Ureter (tissue), 1 donor: ENCODE measurements at regions not wholly inside any gene's neighbourhood (a gene's known extent, or its start where the extent isn't known, plus 50 kb on each side); places are given as distances from the start of the nearest gene placed in this dataset.
"Not testable (repeated sequence)": the region's sequence is repeated elsewhere in the genome, so short reads cannot be mapped to it uniquely, and the experiment has no call there.

Source experiments
- DNase-seq: peaks from one replicate; pipeline ENCODE4 v3.0.0-alpha.2; 2020; ENCODE audit warnings: low spot score
- donor health status: DM: yes; HTN: yes; CAD: no.

DNA sequence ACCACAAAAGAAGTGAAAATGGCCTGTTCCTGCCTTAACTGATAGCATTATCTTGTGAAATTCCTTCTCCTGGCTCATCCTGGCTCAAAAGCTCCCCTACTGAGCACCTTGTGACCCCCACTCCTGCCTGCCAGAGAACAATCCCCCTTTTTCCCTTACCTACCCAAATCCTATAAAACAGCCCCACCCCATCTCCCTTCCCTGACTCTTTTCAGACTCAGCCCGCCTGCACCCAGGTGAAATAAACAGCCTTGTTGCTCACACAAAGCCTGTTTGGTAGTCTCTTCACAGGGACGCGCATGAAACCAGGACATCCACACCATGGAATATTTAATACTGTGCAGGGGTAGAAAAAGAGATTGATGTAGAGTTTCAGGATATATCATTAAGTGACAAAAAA, 1677.0 kb downstream of the C4orf33 start:
- not testable (repeated sequence) for DNase-seq

DNA sequence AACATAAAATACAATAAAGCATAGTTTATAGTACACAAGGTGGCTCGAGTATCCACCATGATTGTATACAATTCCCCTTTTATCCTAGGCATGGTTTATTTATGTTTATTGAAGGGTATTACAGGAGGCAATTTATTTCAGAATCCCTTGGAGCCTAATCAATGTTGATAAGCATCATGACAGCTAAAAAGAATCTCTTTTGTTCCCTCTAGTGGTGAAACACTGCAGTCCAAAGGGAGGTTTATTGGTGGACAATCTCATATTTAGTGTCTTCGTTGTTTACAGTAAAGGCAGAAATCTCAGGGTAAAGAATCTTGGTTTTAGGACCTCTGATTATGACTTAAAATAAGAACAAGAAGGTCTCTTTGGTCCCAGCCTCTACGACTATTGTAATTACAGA, 1712.5 kb downstream of the C4orf33 start:
- no peak for DNase-seq

DNA sequence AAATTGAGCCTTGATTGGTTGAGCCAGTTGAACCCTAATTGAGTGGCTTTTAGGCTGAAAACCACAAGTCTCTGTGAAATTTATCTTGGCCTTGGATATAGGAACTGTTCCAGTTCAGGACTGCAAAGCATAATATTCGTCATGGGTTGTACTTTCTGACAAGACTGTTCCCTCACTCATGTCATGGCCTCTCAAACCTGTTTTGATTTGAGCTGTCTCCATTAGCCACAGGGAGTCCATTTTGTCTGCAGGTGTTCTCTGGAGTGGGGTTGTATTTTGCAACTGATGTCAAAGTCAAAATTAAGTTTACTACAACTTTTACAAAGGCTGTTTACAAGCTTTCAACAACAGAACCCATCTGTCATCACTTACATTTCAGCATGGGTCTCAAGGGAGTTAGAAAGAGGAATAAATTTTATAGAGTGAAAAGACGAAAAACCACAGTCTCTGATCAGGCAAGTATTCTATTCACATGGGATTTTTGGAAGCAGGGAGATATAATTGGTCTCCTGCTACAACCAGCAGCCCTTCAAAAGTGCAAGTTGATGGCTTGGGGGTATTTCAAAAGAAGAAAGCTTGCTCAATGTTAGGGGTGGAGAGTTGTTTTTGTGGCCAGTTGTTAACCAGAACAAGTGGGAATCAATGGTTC, 1716.3 kb downstream of the C4orf33 start:
- no peak for DNase-seq

DNA sequence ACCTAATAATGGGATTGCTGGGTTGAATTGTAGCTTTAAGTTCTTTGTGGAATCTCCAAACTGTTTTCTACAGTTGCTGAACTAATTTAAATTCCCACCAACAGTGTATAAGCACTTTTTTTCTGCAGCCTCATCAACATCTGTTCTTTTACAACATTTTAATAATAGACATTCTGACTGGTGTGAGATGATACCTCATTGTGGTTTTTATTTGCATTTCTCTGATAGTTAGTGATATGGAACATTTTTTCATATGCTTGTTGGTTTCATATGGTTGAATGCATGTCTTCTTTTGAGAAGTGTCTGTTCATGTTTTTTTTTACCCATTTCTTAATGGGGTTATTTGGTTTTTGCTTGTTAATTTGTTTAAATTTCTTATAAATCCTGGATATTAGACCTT, 1718.9 kb downstream of the C4orf33 start:
- no peak for DNase-seq

DNA sequence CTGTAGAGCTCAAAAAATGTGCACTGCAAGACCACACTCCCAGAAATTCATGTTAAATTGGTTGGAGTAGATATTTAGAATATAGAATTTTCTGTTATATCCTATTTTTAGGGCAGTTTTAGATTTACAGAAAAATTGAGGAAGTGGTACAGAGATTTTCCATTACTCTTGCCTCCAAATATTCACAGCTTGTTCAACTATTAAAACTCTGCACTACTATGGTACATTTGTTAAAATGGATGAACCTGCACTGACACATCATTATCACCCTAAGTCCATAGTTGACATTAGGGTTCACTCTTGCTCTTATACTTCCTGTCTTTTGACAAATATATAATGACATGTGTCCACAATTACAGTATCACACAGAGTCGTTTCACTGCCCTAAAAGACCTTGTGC, 1724.5 kb downstream of the C4orf33 start:
- no peak for DNase-seq

DNA sequence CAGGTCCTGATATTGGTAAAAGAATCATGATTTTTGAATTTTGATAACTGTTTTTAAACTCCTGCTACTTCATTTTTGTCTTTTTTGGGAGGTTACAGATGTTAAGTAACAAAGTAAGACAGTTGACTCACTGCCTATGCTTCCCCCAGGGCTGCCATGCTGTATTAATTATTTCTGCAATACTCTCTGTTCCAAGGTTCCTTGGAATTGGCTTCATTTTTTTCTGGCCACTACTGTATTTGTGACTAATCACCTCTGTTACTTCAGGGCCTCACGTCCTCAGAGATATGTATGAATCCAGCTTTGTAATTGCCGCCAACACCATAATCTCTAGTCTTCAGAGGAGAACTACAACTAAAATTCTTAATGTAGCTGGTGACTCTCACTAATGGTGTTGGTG, 1729.3 kb downstream of the C4orf33 start:
- DNase-seq: no peak

DNA sequence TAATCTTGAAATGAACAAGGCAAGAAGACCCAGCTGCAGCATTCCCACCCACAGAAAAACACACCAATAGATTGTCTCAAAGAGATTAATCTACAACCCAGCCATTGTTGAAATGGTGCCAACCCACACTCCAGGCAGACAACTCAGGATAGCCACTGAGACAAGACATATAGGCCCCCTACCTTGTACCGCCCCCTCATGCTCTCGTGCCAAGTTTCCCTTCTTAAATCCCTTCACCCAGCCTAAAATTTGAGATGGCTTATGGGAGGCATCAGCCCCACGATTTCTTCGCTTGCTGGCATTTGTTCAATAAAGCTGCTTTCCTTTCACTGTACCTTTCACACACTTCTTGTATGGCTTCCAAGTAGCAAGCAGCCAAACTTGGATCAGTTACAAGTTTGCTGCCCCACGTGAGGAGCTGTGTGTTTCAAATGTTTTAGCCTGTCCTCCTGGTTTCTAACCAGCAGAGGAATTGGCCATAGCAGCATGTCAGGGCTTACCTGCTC, 1754.1 kb downstream of the C4orf33 start:
- DNase-seq: no peak

DNA sequence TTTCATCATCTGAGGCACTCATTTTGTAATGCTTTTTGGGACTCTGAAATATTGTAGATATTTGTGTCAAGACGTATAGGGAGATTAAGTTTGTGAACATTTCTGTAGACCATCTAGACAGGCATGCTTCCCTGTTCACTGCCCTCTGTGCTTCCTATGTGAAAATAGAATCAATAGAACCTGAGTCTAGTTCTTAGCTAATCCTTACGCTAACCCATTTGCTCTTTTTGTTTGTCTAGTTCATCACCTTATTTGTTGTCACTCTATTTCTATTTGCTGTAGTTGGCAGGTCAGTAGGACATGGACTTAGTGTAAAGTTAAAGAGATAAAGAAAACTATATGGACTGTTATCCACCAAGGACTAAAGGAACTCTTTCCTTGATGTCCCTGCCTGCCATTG, 1755.2 kb downstream of the C4orf33 start:
- no peak for DNase-seq

DNA sequence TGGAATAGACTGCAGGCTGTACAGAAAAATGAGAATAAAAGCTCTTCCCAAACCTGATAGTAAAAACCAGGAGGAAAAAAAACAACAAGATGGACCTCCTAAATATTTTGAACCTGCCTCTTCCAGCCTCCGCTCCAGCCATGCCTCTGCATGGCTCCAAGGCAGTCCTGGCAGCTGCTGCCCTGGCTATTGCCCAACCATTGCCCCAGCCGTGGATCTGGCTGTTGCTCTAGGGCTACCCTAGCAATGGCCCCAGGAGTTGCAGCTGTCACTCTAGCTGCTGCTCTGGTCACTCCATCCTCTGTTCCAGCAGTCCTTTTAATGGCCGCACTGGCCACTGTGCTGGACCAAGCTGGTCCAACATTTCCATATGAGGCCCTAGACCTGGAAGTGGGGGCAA, 1756.0 kb downstream of the C4orf33 start:
- no peak for DNase-seq

DNA sequence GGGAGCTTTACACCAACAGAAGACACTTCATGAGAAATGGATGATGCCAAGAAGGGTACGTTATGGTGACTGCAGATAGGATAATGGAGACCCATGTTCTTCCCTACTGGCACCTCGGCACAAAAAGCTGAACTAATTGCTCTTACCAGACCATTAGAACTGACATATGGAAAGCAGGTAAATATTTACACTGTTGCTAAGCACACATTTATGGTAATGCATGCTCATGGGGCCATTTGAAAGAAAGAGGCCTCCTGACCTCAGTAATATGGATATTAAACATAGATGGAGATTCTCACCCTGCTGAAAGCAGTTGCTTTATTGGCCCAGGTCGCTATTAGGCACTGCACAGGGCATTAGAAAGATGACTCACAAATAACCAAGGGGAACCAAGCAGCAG, 1759.6 kb downstream of the C4orf33 start:
- DNase-seq: no peak

DNA sequence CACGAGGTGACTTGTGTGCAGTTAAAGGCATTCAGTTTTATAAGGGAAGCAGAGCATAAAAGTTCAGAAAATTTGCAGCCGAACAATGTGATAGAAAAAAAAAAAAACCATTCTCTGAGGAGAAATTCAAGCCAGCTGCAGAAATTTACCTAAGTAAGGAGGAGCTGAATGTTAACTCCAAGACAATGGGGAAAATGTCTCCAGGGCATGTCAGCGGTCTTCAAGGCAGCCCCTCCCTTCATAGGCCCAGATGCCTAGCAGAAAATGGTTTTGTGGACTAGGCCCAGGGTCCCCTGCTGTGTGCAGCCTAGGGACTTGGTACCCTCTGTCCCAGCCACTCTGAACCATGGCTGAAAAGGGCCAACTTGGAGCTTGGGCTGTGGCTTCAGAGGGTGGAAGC, 1764.0 kb downstream of the C4orf33 start:
- DNase-seq: no peak

DNA sequence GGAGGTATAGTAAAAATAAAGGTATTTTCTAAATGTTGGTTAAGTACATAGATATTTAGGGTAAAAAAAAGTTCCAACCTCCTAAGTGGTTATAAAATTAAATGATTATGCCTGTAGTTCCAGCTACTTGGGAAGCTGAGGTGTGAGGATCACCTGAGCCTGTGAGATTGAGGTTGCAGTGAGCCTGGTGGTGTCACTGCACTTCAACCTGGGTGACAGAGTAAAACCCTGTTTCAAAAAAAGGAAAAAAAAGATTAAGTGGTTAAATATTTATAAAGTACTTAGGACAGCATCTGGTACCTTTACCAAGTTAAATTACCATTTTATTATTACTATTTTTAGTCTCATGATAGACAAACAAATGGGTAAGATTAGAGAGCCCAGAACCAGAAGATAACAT, 1801.0 kb downstream of the C4orf33 start:
- DNase-seq: no peak

DNA sequence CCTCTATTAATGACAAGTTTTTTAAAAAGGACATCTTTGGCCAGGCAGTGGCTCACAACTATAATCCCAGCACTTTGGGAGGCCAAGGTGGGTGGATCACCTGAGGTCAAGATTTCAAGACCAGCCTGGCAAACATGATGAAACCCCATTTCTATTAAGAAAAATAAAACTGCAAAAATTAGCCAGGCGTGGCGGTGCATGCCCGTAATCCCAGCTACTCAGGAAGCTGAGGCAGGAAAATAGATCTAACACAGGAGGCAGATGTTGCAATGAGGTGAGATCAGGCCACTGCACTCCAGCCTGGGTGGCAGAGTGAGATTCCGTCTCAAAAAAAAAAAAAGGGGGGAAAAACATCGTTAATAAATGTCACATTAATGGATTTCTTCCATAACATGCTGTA, 1805.4 kb downstream of the C4orf33 start:
- DNase-seq: no peak

DNA sequence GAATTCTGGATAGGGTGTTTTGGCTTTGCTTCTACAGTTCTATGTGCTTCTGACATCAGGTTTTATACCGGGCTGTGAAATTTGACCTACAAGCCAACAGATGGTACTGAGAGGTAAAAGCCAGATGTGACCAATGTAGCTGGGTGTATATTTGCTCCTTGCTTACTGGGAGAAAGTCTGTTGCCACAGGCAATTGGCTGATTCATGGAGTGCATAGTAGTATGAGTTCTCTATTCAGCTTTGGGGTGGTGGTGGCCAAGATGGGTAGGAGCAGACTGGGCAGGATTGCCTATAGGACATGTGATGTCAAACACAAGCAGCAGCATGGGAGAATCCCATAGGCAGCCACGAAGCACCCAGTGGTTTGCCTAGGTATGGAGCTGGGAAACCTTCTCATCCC, 1827.0 kb downstream of the C4orf33 start:
- DNase-seq: no peak

DNA sequence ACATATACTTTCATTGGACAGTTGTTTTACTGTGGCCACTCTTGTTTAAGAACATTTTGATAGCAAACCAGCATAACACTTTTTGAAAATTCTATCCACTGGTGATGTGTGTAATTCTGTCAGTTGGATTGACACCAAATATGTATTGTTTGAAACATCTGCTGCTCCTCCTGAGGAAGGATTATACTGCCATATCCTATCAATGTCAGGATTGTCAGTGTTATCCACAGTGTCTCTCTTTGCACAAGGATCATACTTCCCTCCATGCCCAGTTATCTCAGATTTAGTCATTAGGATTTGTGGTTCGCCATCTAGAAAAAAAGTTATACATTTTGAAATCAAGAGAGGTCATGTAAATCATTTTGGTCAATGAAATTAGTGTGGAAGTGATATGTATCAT, 1859.6 kb downstream of the C4orf33 start:
- DNase-seq: no peak

DNA sequence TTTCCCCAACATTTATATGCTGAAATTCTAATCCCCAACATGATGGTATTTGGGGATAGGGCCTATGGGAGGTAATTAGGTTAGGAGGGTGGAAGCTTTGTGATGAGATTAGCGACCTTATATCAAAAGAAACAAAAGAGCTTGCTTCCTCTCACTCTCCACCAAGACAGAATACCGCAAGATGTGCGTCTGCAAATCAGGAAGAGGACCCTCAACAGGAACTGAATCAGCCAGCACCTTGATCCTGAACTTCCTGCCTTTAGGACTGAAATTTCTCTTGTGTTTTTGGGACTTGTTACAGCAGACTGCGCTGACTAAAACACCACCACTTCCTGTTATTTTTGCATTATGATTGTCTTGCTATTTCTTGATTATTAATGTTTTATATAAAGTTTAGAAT, 1889.4 kb downstream of the C4orf33 start:
- no peak for DNase-seq

DNA sequence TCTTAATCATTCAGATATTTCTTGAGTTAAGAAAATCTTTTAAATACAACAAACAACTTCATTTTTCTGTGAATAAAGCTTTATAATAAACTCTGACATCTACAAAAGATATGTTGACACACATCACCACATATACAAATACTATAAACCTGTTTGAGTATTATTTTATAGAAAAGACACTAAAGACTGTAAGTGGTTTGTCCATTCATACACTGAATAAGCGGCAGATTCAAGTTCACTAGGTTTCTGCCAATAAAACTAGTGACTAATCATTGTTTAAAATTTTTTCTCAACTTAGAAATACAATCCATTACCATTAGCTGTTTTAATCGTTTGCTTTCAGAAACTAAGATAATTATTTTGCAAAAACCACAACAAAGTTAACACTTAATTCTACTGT, 1900.0 kb downstream of the C4orf33 start:
- DNase-seq: no peak

DNA sequence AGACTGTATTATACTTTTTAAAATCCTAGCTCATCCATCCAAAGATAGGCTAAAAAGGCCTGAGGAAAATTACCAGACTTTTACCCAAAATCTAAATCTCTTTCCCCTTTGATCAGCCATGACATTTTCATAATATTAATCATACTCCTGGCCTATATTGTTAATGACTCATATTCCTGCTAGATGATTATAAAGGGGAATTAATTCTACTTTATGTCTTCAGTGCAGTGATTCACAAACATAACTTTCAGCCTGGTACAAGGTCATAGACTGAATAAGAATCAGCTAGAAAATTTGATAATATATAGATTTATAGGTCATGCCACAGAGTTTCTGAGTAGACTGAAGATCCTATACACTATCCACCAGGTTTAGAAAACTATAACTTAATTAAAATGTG, 1905.4 kb downstream of the C4orf33 start:
- DNase-seq: no peak

DNA sequence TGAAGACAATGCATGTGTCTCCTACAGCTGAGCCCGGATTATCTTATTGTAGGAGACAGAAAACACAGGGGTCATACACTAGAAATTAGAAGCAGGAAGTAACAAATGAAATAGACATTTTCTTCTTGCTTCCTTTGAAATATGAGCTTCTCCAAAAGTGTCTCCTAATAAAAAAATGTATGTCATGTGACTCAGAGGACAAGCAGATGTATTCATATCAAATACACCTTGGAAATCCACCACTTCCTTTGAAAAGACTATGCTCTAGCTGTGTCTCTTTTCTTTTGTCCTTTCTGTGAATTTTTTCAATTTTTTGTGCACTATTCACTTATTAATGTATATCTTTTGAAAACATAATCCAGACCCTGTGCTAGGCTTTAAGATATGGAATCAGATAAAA, 1906.2 kb downstream of the C4orf33 start:
- DNase-seq: no peak

DNA sequence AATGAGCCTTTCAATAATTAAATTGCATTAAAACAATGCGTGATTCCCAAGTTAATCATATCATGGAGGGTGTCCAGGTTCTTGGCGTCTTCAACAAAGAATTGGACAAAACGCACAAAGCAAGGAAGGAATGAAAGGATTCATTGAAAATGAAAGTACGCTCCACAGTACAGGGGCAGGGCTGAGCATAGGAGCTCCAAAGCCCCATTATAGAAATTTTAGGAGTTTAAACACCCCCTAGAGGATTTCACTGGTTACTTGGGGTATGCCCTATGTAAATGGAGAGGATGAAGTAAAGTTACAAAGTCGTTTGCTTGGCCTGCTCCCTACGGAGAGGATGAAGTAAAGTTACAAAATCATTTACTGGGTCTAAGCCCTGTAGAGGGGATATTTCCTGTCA, 1910.4 kb downstream of the C4orf33 start:
- no peak for DNase-seq

DNA sequence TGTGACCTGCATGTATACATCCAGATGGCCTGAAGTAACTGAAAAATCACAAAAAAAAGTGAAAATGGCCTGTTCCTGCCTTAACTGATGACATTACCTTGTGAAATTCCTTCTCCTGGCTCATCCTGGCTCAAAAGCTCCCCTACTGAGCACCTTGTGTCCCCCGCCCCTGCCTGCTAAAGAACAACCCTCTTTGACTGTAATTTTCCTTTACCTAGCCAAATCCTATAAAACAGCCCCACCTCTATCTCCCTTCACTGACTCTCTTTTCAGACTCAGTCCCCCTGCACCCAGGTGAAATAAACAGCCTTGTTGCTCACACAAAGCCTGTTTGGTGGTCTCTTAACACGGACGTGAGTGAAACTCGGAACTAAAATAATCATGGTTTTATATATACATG, 1916.0 kb downstream of the C4orf33 start:
- not testable (repeated sequence) for DNase-seq

DNA sequence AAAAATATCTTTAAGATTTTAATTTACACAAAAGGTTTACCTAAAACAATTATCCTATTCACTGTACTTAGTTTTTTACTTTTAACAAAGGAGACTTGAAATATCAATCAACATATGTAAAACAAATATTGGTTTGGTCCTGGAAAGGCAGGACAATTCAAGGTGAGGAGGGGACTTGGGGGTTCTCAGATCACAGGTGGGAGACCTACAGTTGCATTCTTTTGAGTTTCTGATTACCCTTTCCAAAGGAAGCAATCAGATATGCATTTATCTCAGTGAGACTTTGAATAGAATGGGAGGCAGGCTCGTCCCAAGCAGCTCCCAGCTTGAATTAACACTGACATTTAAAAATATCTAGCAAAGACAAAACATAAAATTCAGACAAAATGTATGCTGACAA, 1917.3 kb downstream of the C4orf33 start:
- no peak for DNase-seq

DNA sequence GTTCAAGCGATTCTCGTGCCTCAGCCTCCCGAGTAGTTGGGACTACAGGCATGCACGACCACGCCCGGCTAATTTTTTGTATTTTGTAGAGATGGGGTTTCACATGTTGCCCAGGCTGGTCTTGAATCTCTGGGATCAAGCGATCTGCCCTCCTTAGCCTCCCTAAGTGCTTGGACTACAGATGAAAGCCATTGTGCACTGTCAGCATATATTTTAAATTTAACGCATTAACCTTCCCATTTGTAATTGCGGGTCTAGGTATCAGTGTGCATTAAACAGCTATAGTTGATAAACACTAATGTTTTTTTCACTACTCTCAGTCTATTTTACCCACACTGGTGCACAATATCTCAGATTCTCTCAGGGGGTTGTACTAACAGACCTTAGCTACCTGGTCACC, 1930.8 kb downstream of the C4orf33 start:
- DNase-seq: no peak

DNA sequence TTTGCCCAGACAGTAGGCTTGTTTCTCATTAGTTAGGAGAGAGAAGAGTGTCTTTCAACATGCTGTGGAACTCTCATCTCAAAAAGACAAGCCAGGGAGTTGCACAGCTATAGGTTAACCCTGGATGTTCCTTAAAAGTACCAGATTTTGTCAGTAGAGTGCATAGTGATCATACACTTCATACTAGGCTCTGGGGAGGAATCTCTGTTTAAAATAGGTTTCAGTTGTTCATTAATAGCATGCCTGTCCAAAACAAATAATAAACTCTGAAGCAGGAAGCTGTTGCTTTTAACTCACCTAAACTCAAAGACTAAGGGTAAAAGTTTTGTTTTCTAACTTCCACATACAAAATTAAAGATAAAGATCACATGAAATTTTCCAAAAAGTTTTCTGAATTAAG, 1948.4 kb downstream of the C4orf33 start:
- DNase-seq: no peak
